Hepatocyte (in vitro differentiated cells): ENCODE measurements at regions not wholly inside any gene's neighbourhood (a gene's known extent, or its start where the extent isn't known, plus 50 kb on each side); places are given as distances from the start of the nearest gene placed in this dataset.

Source experiments
- DNase-seq: peaks from one replicate; pipeline ENCODE4 v3.0.0-alpha.2; 2016; ENCODE audit warnings: low spot score
- H2AFZ ChIP-seq: fragments of 200-600 bp; sonication (generic); 2 replicates; pipeline ENCODE4 v1.6.0; 2016; ENCODE audit warnings: antibody characterized with exemption, mild to moderate bottlenecking
- H3K27ac ChIP-seq: fragments of 200-600 bp; sonication (generic); 2 replicates; pipeline ENCODE4 v1.5.1; 2016; ENCODE audit warnings: mild to moderate bottlenecking
- H3K27me3 ChIP-seq: fragments of 200-600 bp; sonication (generic); 2 replicates; pipeline ENCODE4 v1.6.1; 2016
- H3K36me3 ChIP-seq: fragments of 200-600 bp; sonication (generic); replicated peaks from 2 replicates; pipeline ENCODE4 v1.5.1; 2016; ENCODE audit warnings: low read depth; ENCODE audit not compliant: insufficient read depth
- H3K4me1 ChIP-seq: fragments of 200-600 bp; sonication (generic); 2 replicates; pipeline ENCODE4 v1.5.1; 2016; ENCODE audit warnings: mild to moderate bottlenecking, moderate library complexity; ENCODE audit not compliant: insufficient read depth
- H3K4me2 ChIP-seq: fragments of 200-600 bp; sonication (generic); 2 replicates; pipeline ENCODE4 v1.6.0; 2016
- H3K4me3 ChIP-seq: fragments of 200-600 bp; sonication (generic); 2 replicates; pipeline ENCODE4 v1.5.1; 2016; ENCODE audit warnings: mild to moderate bottlenecking
- H3K79me2 ChIP-seq: fragments of 200-600 bp; sonication (generic); 2 replicates; pipeline ENCODE4 v1.6.0; 2017; ENCODE audit warnings: mild to moderate bottlenecking
- H3K9me2 ChIP-seq: fragments of 200-600 bp; sonication (generic); replicated peaks from 2 replicates; pipeline ENCODE4 v1.6.0; 2017; ENCODE audit warnings: mild to moderate bottlenecking; ENCODE audit not compliant: insufficient read depth
- H3K9me3 ChIP-seq: fragments of 200-600 bp; sonication (generic); 2 replicates; pipeline ENCODE4 v1.5.1; 2016; ENCODE audit warnings: low read depth, mild to moderate bottlenecking
- H4K20me1 ChIP-seq: fragments of 200-600 bp; sonication (generic); 2 replicates; pipeline ENCODE4 v1.6.0; 2016; ENCODE audit warnings: mild to moderate bottlenecking; ENCODE audit not compliant: insufficient read depth, poor library complexity, severe bottlenecking
- EZH2 ChIP-seq: fragments of 200-600 bp; sonication (generic); IDR thresholded peaks from 2 replicates; pipeline ENCODE4 v1.6.1; 2016; ENCODE audit warnings: antibody characterized with exemption, mild to moderate bottlenecking, borderline replicate concordance
- EZH2phosphoT487 ChIP-seq: fragments of 200-600 bp; sonication (generic); IDR thresholded peaks from one replicate; pipeline ENCODE4 v1.6.1; 2018; ENCODE audit warnings: antibody characterized with exemption, mild to moderate bottlenecking, low read depth, moderate library complexity; ENCODE audit not compliant: unreplicated experiment, severe bottlenecking
- WGBS: methylation state at CpG from one replicate; pipeline ENCODE4 v1.1.6; 2016; ENCODE audit warnings: low lambda C conversion rate; ENCODE audit errors: missing lambda C conversion rate; 5-methylcytosine and 5-hydroxymethylcytosine counted together
- TF ChIP-seq, protein P1 (sequence below): fragments of 200-600 bp; sonication (generic); IDR thresholded peaks from 2 replicates; pipeline ENCODE4 v1.5.1; 2016; ENCODE audit warnings: antibody characterized with exemption, mild to moderate bottlenecking; ENCODE audit not compliant: poor library complexity

DNA sequence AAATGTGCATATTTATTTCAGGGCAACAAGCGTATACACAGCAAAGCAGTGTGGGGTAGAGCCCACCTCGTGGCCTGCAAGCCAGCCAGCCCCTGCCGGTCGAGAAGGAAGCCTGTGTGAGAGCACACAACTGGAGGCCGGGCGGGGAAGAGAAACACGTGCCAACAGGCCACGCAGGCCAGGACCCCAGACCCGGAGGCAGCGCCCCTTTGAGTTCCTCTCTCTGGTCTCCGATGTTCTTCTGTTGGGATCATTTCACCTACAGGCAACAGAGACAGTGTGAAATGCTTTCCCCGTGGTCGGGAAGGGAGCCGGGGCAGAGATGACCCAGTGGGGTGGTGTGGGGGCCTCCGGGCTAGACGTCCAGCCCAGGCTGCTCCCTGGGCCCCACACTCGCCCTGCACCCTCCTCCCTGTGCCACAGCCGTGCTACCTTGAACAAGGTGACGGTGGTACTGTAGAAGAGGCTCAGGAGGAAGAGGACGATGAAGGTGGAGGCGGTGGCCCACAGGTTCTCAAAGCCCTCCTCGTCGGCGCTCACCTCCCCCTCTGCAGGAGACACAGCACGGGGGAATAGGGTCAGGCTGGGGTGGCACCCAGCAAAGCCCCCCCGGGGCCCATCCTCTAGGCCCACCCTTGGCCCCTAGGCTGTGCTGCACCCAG lies 325.5 kb downstream of the TMEM121 start:
- Histone ChIP-seq H3K79me2 (no peaks in the 10 kb centered on the region), H4K20me1 (no peaks in the 10 kb centered on the region), H3K27me3 (no peaks in the 10 kb centered on the region), H3K9me2 (no peaks in the 10 kb centered on the region), H3K9me3 (no peaks in the 10 kb centered on the region), H3K4me1 (no peaks in the 10 kb centered on the region), H3K4me2 (no peak overlapping the region), H3K27ac (no peak overlapping the region), H3K4me3 (no peak overlapping the region), H2AFZ (no peak overlapping the region), H3K36me3 (no peaks in the 10 kb centered on the region)
- 79% methylated on average over 26 of the region's 26 CpGs for WGBS
- TF ChIP-seq EZH2phosphoT487 (no peak), EZH2 (no peak)
- TF ChIP-seq, protein P1, sequence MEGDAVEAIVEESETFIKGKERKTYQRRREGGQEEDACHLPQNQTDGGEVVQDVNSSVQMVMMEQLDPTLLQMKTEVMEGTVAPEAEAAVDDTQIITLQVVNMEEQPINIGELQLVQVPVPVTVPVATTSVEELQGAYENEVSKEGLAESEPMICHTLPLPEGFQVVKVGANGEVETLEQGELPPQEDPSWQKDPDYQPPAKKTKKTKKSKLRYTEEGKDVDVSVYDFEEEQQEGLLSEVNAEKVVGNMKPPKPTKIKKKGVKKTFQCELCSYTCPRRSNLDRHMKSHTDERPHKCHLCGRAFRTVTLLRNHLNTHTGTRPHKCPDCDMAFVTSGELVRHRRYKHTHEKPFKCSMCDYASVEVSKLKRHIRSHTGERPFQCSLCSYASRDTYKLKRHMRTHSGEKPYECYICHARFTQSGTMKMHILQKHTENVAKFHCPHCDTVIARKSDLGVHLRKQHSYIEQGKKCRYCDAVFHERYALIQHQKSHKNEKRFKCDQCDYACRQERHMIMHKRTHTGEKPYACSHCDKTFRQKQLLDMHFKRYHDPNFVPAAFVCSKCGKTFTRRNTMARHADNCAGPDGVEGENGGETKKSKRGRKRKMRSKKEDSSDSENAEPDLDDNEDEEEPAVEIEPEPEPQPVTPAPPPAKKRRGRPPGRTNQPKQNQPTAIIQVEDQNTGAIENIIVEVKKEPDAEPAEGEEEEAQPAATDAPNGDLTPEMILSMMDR, result no peak
- DNase-seq, result peak; percentile 4

DNA sequence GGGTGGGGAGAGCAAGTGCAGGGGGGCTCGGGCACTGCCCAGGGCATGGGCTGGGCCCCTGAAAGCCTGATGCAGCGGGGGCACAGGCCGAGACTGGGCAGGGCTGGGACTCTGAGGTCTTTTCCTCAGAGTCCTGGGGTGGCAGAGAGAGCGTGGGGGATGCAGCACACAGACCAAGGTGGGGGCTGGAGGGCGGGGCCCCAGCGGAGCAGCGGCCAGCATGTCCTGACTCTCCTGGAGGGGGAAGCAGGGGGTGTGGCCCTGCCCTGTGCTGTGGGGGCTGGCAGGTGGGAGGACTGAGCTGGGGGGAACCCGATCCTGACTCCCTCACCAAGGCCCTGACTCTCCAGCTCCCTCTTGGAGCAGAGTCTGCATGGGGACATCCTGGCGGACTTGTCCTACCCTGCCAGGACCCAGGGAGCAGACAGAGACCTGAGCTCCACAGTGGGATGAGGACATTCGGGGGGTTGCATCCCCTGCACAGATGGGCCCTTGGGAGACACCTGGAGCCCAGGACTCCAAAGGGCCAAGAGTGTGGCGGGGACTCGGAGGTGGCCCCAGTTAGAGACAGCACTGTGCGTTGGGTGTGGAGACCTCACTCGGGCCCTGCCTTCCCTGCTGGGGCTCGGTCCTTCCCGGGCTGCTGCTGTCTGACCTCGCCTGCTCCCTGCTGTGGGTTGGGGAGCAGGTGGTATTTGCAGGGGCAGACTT lies 326.1 kb downstream of the TMEM121 start:
- no peak overlapping the region for H3K4me2 ChIP-seq
- no peak overlapping the region for H2AFZ ChIP-seq
- no peak overlapping the region for H3K27ac ChIP-seq
- H3K4me1 ChIP-seq, result no peaks in the 10 kb centered on the region
- H3K9me2 ChIP-seq, result no peaks in the 10 kb centered on the region
- no peaks in the 10 kb centered on the region for H3K79me2 ChIP-seq
- H3K36me3 ChIP-seq, result no peaks in the 10 kb centered on the region
- no peak for TF ChIP-seq EZH2phosphoT487
- TF ChIP-seq, protein P1, result no peak
- TF ChIP-seq EZH2, result no peak
- H3K27me3 ChIP-seq, result no peaks in the 10 kb centered on the region
- no peaks in the 10 kb centered on the region for H3K9me3 ChIP-seq
- WGBS, result 82% methylated on average over 14 of the region's 17 CpGs
- no peak overlapping the region for H3K4me3 ChIP-seq
- no peak for DNase-seq
- no peaks in the 10 kb centered on the region for H4K20me1 ChIP-seq

DNA sequence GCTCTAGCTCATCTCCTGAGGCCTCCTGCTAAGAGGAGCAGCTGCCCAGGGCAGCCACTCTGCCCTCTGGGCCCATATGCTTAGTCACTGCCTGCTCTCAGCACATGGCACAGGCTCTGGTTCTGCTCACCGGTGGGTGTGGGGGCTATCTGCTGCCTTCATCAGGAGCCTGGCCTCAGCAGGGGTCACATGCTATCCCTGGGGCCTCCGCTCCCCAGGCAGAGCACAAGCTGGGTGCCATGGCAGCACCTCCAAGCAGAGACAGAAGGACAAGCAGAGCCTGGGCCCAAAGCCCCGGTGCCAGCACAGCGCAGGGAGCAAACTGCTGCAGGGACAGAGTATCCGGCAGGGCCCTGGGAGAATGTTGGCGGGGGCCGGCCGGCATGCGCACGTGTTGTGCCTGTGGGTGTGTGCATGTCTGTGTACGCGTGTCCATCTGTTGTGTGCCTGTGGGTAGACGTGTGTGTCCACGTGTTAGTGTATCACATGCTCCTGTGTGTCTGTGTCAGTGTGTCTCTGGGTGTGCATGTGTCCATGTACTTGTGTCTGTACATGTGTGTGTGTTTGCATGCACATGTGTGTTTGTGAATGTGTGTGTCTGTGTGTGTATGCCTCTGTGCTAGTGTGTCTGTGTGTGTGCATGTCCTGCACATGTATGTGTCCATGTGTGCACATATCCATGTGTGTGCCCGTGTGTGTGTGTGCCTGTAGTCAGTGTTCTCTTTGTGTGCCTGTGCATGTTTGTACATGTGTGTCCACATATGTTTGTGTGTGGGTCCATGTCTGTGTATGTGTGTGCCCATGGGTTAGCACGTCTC lies 326.9 kb downstream of the TMEM121 start:
- TF ChIP-seq EZH2 (no peak), EZH2phosphoT487 (no peak)
- TF ChIP-seq, protein P1, result no peak
- no peaks in the 10 kb centered on the region for H3K9me3 ChIP-seq
- no peaks in the 10 kb centered on the region for H3K4me1 ChIP-seq
- H3K9me2 ChIP-seq, result no peaks in the 10 kb centered on the region
- no peaks in the 10 kb centered on the region for H4K20me1 ChIP-seq
- H3K27ac ChIP-seq, result no peak overlapping the region
- no peaks in the 10 kb centered on the region for H3K79me2 ChIP-seq
- H3K4me3 ChIP-seq, result no peak overlapping the region
- no peak overlapping the region for H3K4me2 ChIP-seq
- no peak overlapping the region for H2AFZ ChIP-seq
- WGBS, result 80% methylated on average over 15 of the region's 16 CpGs
- no peaks in the 10 kb centered on the region for H3K36me3 ChIP-seq
- no peaks in the 10 kb centered on the region for H3K27me3 ChIP-seq
- no peak for DNase-seq
